Brain pericyte (primary cell): ENCODE measurements at regions not wholly inside any gene's neighbourhood (a gene's known extent, or its start where the extent isn't known, plus 50 kb on each side); places are given as distances from the start of the nearest gene placed in this dataset.
"Not testable (repeated sequence)": the region's sequence is repeated elsewhere in the genome, so short reads cannot be mapped to it uniquely, and the experiment has no call there.

ENCODE experiments used
- DNase-seq: peaks from one replicate; pipeline ENCODE4 v3.0.0-alpha.2; 2012; ENCODE audit warnings: low read depth, low spot score

DNA sequence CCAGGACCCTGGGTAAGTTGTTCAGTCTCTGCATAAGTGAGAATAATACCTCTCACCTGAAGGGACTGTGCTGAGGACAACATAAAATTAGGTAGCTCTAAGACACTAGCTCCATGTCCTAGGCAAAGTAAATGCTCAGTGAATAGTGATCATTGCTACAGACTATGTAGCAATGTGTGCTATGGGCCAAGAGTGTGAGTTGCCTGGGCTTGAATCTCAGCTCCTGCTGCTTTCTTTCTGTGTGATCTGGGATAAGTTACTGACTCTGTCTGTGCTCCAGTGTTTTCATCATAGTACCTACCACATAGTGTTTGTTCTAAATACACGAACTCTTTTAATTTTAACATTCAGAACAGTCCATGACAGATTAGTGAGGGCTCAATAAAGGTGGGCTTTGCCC, 81.1 kb upstream of the MFGE8 start:
- DNase-seq: no peak

DNA sequence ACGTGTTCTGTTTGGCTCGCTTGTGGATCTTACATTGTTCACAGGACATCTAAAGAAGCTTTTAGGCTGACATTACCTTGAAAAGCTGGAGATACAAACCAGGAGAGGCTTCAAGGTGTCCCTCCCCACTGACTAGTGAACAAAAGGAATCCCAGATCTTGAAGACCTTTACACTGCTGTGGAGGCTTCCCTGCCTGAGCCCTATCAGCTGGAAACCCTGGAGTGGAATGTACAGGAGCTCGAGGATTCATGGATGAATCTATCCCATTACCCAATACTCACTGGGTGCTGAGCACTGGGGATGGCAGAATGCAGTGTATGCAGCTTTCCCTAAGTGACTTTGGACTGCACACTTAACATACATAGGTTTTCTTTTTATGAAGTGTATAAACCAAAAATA, 82.3 kb upstream of the MFGE8 start:
- no peak for DNase-seq

DNA sequence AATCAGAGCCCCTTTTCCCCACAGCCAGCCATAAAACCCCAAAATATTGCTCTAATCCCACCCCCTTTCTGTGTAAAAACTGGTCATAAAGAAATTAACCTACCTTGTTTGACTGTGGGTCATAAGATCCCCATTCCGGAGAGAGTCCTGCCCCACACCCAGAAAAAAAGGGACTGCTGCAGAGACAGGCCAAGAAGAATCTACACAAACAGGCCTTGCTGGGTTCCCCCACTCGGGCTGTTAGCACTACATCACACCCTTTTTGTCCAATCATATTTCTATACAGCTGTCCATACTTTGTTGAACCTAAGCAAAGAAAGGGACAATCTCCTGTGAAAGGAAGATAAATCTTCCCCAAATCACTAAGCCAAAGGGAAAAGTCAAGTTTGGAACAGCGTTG, 84.4 kb upstream of the MFGE8 start:
- no peak for DNase-seq

DNA sequence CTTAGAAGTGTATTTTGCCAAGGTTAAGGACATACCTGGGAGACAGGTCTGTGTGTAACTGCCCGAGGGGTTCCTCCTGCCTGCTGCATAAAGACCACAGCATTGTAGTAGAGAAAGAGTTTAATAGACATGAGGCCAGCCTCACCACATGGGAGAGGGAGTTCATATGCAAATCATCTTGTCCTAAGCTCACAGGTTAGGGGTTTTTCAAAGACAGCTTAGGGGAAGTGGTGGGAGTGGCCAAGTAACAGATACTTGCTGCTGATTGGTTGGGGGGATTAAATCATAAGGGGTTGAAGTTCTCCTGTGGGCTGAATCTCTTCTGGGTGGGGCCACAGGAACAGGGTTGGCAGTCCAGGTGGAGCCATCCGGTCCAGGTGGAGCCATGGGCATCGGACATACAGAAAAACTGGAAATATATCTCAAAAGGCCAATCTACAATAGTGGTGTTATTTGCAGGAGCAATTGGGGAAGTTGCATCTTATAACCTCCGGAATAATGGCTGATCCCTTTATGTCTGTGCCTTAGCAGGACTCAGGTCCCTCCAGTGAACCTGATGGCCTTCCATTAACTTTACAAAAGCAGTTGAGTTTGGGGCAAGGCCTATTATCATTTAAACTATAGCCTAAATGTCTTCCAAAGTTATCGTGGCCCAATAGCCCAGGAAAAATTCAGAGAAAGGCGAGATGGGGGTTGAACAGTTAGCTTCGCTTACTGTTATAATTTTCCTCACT, 86.0 kb upstream of the MFGE8 start:
- no peak for DNase-seq

- not testable (repeated sequence) for DNase-seq
Measured at GRCh38 chr15:89001708-89002275, 86.5 kb upstream of the ABHD2 start.

GRCh38 chr15:89002281-89002761, 85.9 kb upstream of the ABHD2 start:
- DNase-seq: no peak

- no peak for DNase-seq
Measured at GRCh38 chr15:89002830-89003229, 85.4 kb upstream of the ABHD2 start.

- DNase-seq: no peak
Measured at GRCh38 chr15:89003865-89004725, 84.2 kb upstream of the ABHD2 start.

- DNase-seq: no peak
Measured at GRCh38 chr15:89004726-89005030, 83.6 kb upstream of the ABHD2 start.

DNA sequence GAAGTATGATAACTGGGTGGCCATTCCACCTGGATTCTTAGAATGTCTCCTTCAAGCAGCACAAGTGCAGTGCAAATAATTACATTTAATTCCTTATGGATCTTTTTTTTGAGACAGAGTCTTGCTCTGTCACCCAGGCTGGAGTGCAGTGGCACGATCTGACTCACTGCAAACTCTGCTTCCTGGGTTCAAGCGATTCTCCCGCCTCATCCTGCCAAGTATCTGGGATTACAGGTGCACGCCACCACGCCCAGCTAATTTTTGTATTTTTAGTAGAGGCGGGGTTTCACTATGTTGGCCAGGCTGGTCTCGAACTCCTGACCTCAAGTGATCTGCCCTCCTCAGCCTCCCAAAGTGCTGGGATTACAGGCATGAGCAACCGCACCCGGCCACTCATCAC, 80.7 kb upstream of the ABHD2 start:
- DNase-seq: not testable (repeated sequence)

- no peak for DNase-seq
Measured at GRCh38 chr15:89007989-89008388, 80.3 kb upstream of the ABHD2 start.

GRCh38 chr15:89009080-89009479, 79.2 kb upstream of the ABHD2 start:
- DNase-seq: no peak

DNA sequence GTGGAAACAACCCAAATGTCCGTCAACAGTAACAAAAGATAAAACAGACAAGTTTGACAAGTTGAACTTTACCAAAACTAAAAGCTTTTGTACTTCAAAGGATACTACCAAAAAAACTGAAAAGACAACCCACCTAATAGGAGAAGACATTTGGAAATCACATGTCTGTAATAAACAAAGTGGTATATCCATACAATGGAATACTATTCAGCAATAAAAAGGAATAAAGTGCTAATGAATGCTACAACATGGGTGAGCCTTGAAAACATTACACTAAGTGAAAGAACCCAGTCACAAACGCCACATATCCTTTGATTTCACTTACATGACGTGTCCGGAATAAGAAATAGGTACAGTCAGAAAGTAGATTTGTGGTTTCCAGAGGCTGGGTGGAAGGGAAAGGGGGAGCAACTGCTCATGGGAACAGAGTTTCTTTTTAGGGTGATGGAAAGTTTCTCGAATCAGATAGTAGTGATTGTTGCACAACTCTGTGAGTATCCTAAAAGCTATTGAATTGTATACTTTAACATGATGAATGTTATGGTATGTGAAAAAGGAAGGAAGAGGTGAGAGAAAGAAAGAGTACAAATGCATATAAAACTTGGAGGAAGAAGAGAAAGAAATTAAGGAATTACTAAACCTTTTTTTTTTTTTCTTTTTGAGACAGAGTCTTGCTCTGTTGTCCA, 72.7 kb upstream of the ABHD2 start:
- DNase-seq: no peak

DNA sequence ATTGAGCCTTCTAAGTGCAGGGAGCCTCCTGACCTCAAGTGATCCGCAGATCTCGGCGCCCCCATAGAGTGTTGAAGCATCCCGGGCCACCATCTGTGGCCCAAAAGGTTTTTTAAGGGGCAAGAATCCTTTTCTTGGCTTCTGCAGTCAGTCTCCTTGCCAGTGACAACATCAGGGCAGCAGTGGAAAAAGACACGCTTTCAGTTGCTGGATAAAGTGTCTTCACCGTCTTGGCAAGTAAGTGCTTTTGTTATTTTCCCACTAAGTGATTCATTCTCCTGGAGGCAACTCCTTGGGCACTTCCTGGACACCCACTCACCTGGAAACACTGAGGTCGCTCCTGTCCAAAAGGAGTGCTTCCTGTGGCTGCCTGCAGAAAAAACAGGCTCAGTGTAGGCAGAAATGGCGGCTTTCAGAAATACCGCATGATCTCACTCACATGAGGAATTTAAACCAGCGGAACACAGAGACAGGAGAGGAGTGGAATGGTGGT, 71.7 kb upstream of the ABHD2 start:
- DNase-seq: no peak

- DNase-seq: peak; percentile 27
Measured at GRCh38 chr15:89017370-89018066, 70.7 kb upstream of the ABHD2 start.

GRCh38 chr15:89018207-89018606, 70.0 kb upstream of the ABHD2 start:
- no peak for DNase-seq

GRCh38 chr15:89019436-89019835, 68.8 kb upstream of the ABHD2 start:
- no peak for DNase-seq

GRCh38 chr15:89021224-89021623, 67.0 kb upstream of the ABHD2 start:
- DNase-seq: no peak

- not testable (repeated sequence) for DNase-seq
Measured at GRCh38 chr15:89021886-89022285, 66.4 kb upstream of the ABHD2 start.

DNA sequence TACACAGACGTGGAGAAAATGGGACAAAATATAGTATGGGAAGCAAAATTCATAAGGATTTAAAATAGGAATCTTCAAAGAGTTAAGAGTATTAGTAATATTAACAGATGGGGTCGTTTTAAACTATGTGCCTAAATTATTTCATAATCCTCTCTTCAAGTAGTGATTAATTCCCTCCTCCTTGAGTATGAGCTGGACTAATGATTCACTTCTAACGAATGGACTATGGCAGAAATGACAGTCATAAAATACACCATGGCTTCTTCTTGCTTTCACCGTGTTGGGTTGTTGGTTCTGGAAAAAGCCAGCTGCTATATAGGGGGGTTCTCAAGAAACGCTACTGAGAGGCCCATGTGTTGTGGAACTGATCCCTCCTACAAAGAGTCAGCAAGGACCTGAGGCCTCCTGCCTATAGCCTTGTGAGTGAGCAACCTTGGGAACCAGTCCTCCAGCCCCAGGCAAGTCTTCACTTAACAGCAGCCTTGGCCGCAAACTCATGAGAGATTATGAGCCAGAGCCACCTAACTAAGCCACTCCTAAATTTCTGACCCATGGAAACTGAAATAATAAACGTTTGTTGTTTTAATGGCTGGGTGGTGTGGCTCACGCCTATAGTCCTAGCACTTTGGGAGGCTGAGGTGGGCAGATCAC, 64.8 kb upstream of the ABHD2 start:
- no peak for DNase-seq

GRCh38 chr15:89024418-89024817, 63.8 kb upstream of the ABHD2 start:
- DNase-seq: no peak
